ENCODE measurements at regions not wholly inside any gene's neighbourhood (a gene's known extent, or its start where the extent isn't known, plus 50 kb on each side); places are given as distances from the start of the nearest gene placed in this dataset.
"Not testable (repeated sequence)": the region's sequence is repeated elsewhere in the genome, so short reads cannot be mapped to it uniquely, and the experiment has no call there.

- Histone ChIP-seq H3K27me3 (peaks cover 0 to 16% of the 10 kb centered on the region in 2 donors), H3K36me3 (no peaks in the 10 kb centered on the region), H3K27ac (no peak overlapping the region), H3K9me3 (no peaks in the 10 kb centered on the region), H3K4me3 (no peak overlapping the region), H3K4me1 (no peaks in the 10 kb centered on the region)
- no peak for TF ChIP-seq EP300 (IDR thresholded peaks at IDR 0.05)
- no peak for TF ChIP-seq POLR2A (IDR thresholded peaks at IDR 0.05)
- no peak for TF ChIP-seq CTCF (IDR thresholded peaks at IDR 0.05)
- DNase-seq (ENCODE audit: low spot score in 2 of 2): no peak
- WGBS, 2 donors: 62 to 68% methylated on average over 24 to 26 of the region's 27 CpGs
Measured at GRCh38 chr1:30656171-30656940, 67.0 kb downstream of the MATN1 start.

GRCh38 chr1:30655672-30656071 lies 67.7 kb downstream of the MATN1 start:
- Histone ChIP-seq H3K4me3 (no peak overlapping the region), H3K4me1 (no peaks in the 10 kb centered on the region), H3K9me3 (no peaks in the 10 kb centered on the region), H3K27me3 (peaks cover 0 to 16% of the 10 kb centered on the region in 2 donors), H3K36me3 (no peaks in the 10 kb centered on the region), H3K27ac (no peak overlapping the region)
- no peak for DNase-seq (ENCODE audit: low spot score in 2 of 2)
- WGBS, 2 donors: 61 to 64% methylated on average over 3 of the region's 3 CpGs
- TF ChIP-seq CTCF (IDR thresholded peaks at IDR 0.05) (no peak), POLR2A (IDR thresholded peaks at IDR 0.05) (no peak), EP300 (IDR thresholded peaks at IDR 0.05) (no peak)

GRCh38 chr1:30654188-30654587 lies 69.2 kb downstream of the MATN1 start:
- H3K27me3 ChIP-seq: peaks cover 0 to 29% of the 10 kb centered on the region in 2 donors
- H3K27ac ChIP-seq: no peak overlapping the region
- 86 to 88% methylated on average over 5 of the region's 5 CpGs for WGBS, 2 donors
- TF ChIP-seq EP300 (IDR thresholded peaks at IDR 0.05): no peak
- TF ChIP-seq POLR2A (IDR thresholded peaks at IDR 0.05): no peak
- TF ChIP-seq CTCF (IDR thresholded peaks at IDR 0.05): no peak
- no peak for DNase-seq (ENCODE audit: low spot score in 2 of 2)
- no peaks in the 10 kb centered on the region for H3K4me1 ChIP-seq
- no peaks in the 10 kb centered on the region for H3K9me3 ChIP-seq
- H3K4me3 ChIP-seq: no peak overlapping the region
- no peaks in the 10 kb centered on the region for H3K36me3 ChIP-seq

- Histone ChIP-seq H3K4me3 (no peak overlapping the region), H3K4me1 (no peaks in the 10 kb centered on the region), H3K27me3 (peaks cover 0 to 28% of the 10 kb centered on the region in 2 donors), H3K27ac (no peak overlapping the region), H3K36me3 (no peaks in the 10 kb centered on the region), H3K9me3 (no peaks in the 10 kb centered on the region)
- 55 to 59% methylated on average over 4 of the region's 4 CpGs for WGBS, 2 donors
- no peak for DNase-seq (ENCODE audit: low spot score in 2 of 2)
- TF ChIP-seq CTCF (IDR thresholded peaks at IDR 0.05): no peak
- no peak for TF ChIP-seq EP300 (IDR thresholded peaks at IDR 0.05)
- TF ChIP-seq POLR2A (IDR thresholded peaks at IDR 0.05): no peak
Measured at GRCh38 chr1:30652152-30652841, 71.1 kb downstream of the MATN1 start.

- H3K9me3 ChIP-seq; H3K27ac ChIP-seq; DNase-seq (ENCODE audit: low spot score in 2 of 2); H3K36me3 ChIP-seq; H3K4me3 ChIP-seq; H3K4me1 ChIP-seq: not testable (repeated sequence)
- peaks cover 0 to 24% of the 10 kb centered on the region in 2 donors for H3K27me3 ChIP-seq
- 63 to 68% methylated on average over 5 of the region's 5 CpGs for WGBS, 2 donors
Measured at GRCh38 chr1:30651395-30651794, 72.0 kb downstream of the MATN1 start.
